Dermis microvascular lymphatic vessel endothelial cell (primary cell): ENCODE measurements at regions not wholly inside any gene's neighbourhood (a gene's known extent, or its start where the extent isn't known, plus 50 kb on each side); places are given as distances from the start of the nearest gene placed in this dataset.

Experiments used
- DNase-seq, 2 donors: peaks; one replicate each; pipeline versions ENCODE4 v3.0.0 to v3.0.0-alpha.2; 2010; ENCODE audit warnings: low read depth in 2 of 2

DNA sequence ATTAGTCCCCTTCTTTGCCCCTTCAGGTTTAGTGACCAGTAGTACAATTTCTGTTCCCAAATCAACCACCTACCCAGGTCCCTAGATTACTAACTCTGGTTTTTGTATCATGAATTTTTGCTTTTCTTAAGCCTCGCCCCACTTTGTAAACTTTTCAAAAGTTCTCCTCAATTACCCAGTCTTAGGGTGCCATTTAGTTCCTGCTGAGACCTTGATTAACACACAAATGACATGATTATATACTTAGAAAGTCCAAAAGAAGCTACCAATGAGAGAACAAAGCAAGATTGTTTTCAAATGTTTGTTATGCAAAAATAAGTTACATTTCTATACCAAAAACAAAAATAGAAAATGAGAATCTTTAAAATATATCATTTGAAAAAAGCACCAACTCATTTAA is 594.4 kb downstream of the SQOR start:
- DNase-seq, result no peak

DNA sequence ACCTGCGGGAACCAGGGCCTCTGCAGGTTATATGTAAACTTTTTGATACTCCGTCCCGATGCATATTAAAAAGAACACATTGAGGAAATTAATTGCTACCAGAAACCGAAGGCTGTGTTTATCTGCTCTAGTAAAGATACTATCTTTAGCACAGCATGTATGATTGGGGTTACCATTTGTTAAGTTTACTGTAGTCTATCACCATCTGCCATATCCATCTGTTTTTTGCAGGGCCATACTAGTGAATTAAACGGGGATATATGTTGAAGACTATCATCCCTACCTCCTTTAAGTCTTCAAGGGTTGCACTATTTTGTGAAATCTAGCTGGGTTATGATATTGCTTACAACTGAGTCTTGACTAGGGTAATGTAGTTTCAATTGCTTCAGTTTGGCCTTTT is 597.0 kb downstream of the SQOR start:
- DNase-seq, result no peak

DNA sequence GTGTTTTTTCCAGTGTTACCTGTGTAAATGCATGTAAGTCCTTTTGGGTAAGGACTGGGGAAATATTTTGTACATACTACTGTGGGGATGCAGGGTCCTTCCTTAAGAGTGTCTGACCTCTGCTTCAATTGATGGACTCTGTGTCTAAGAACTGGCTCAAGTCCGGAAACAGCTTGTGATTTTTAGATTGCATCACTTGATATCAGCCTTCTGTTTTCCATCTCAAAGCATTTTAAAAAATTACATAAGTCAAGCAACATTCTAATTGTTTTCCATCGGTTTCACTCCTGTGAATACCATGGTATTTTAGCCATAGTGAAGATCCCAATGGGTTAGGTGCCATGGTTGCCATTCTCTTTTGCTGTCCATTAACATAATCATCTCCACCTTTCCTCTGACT is 597.6 kb downstream of the SQOR start:
- no peak for DNase-seq

DNA sequence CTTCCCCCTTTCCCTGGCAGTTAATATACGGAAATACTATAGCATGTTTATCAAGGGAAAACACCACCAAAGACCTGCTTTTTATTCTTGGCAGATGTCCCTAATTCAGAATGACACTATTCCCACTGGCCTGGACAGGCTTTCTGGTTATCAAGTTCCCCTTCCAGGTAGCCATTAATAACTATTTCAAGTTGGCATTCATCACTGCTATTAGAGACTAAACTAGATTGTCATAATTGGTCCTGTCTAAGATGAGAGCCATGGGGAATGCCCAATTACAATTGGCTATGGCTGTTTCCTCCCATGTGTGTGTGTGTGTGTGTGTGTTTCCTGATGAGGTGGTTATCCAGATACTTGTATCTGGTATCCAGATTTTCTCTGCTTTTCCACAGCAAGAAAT is 608.1 kb downstream of the SQOR start:
- no peak for DNase-seq

DNA sequence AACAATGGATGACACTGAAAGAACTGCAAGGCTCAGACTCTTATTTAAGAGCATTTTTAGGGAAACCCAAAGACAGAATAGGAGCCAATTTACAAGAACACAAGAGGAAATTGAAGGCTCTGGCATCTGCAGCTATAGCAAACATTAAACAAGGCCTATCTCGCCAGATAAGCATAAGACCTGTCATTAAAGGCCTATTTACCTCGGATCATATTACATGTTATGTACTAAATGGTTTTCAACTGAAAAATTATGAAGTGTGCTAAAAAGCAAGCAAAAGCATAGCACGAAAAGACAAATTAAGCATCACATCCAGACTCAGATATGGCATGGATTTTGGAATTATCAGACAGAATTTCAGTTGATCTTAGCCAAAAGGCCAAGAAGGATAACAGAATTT is 617.1 kb downstream of the SQOR start:
- no peak for DNase-seq

DNA sequence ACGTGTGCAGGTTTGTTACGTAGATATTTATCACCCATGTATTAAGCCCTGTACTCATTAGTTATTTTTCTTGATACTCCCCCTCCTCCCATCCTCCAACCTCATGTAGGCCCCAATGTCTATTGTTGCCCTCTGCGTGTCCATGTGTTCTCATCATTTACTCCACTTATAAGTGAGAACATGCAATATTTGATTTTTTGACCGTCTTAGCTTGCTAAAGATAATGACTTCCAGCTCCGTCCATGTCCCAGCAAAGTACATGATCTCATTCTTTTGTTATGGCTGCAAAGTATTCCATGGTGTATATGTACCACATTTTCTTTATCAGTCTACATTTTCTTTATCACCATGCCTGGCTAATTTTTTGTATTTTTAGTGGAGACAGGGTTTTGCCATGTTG is 623.2 kb downstream of the SQOR start:
- no peak for DNase-seq

DNA sequence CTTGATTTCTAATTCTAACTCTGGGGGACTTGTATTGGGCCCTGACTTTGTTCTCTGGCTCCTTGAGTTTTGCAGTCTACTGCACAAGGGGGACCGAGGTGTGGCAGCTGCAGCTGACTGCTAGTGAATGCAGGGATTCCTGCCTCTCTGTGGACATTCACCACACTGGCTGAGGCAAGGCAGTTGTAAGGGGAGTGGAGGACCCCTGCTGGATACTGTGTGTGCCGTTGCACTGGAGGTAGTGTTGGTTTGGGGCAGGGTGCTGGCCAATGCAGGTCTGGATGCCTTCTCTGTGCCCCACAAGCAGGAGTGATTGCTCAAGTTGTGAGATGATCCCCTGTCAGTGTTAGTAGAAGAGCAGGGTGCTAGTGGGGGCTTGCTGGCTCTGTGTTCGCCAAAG is 626.1 kb downstream of the SQOR start:
- DNase-seq, result peak in 1 of 2 donors; percentile 2

DNA sequence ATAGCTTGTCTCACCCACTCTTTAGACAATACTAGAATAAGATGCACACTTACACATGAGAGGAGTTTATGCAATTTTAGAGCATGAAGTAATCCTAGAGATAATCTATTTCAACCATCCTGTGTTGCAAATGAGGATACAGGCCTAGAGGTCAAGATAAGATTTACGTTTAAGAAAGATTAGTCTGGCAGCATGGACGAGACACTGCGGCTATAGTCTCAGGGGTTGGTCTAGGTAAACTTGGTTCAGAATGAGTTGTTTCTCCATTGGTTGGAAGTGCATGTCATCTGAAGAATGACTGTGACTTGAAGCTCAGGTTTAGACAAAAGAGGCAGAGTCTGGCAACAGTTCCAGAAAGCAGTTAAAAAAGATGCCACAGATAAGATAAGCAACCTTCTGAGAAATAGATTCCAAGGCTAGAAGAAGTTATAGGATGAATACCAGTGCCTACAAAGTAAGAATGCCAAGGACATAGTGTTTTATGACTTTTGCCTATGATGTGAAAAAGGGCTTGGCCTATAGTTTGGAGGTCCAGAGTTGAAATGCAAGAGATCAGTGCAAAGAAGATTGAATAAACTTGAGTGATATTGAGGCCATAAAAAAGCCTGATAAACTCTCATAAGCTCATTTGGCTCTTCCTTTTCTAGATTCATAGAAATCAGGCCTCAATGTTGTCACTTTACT is 631.0 kb downstream of the SQOR start:
- no peak for DNase-seq

DNA sequence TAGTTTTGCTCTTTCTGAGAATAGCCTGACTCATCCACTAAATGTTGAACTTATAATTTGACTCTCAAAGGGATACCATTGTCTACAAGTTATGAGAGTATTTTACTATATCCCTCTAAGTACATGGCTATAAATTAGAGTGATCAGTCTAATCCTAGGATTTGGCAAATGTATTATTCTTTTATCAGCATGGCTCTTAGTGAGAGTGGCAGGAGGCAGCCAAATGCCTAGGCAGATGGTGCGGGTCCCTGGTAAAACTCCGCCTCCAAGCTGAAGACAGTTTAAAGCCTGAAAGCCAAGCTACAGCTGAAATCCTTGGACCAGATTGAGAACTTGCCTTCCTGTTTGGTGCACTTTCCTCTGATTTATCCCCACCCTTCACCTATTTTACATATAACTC is 631.8 kb downstream of the SQOR start:
- no peak for DNase-seq

DNA sequence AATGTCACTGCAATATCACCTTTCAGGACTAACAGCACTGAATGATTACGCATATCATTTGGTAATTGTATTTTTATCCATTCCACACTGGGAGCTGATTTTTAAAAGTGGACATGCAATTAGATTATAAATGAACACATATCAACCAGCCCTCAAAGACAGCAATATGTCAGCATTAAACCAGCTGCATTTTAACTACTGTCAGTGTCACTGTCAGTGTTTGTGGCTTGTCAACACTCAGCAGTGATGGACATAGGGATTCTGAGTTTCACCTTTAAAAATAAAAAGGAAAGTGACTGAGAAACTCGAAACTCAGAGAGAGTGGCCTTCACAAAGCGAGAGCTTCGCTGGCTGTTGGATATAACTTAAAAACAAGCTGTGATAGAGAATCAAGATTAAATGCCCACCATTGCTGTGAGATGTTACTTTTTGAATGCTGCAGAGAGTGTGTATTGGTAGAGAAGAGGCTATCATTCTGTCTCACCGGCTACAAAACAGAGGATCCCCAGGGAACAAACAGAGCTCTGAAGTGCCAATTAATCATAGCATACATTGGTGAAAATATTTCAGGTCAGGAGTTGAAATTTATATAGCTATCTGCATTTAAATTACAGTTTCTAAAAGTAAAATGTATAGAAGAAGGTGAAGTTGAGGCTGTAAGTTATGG is 635.8 kb downstream of the SQOR start:
- no peak for DNase-seq

DNA sequence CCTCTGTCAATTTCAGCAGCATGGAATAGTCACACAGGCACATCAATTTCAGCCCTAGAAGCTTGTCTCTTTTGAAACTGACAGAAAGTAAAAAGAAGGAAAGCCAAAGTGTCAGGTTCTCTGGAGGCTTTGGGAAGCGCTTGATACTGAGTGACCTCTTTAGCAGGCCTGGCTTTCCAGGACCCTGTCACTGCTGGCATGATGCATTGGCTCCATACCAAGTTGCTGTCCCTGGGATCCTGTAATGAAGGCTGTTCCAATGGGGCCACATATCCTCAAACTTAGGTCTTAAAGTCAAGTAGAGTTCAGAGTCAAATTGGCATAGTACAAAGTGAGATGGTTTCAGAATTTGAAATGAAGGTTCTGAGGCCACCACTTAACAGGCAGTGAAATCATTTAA is 640.9 kb downstream of the SQOR start:
- DNase-seq, result no peak

DNA sequence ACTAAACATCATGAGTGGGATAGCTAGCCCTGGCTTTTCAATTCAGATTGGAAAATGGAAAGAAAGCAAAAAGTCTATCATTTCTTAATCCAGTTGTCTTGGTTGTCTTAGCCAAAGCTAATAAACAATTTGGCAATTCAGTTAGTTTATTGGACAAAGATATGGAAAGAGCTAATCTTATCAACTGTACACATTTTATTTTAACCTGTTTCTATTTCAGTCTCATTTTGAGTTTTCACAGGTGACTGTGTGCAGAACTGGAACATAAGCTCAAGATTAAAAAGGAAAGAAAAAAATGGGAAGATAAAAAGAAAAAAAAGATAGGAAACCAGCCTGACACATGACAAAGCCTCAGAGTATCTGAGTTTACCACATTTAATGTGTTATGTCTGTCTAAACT is 642.6 kb downstream of the SQOR start:
- DNase-seq, result no peak

DNA sequence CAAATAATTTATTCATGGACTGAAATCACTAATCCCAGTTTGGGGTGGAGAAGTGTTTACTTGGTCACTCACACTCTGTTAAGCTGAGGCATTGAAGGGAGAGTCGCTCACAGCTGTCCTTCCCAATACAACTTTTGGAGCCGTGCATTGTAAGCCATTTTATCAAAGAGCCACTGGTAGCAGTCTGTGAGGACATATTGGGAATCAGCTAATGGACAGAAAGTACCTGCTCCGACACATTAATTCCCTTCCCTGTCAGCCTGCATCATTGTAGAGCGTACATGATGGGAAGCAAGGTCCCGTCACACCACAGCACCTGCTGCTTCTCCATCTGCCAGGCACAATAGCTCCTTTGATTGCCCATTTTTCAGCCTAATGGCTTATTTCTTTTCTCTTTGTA is 643.2 kb downstream of the SQOR start:
- DNase-seq, result no peak

DNA sequence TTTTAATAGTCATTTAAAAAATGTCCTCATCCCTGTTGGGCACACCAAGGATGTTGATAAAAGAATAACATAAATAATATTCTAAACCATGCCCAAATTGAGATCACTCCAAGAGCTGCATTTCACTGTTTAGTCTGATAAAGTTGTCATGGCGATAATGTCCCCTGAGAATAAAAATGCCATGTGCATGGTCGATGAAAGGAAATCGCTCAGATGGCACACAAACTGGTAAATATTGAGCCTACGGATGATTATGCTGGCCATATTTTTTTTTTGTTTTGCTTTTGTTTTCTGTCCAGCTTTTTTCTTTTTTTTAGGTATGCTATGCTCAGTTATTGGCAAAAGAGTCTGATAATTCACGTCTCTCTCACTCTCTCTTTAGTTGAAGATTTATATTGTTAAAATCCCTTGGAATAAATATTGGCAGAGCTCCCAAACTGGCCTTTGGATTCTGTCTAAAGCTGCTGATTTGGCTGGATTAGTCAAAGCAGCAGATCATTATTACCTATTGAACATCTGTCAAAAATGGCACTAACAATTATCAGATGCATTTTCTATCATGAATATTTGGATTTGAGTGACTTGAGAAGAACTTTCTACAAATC is 643.8 kb downstream of the SQOR start:
- DNase-seq, result no peak

DNA sequence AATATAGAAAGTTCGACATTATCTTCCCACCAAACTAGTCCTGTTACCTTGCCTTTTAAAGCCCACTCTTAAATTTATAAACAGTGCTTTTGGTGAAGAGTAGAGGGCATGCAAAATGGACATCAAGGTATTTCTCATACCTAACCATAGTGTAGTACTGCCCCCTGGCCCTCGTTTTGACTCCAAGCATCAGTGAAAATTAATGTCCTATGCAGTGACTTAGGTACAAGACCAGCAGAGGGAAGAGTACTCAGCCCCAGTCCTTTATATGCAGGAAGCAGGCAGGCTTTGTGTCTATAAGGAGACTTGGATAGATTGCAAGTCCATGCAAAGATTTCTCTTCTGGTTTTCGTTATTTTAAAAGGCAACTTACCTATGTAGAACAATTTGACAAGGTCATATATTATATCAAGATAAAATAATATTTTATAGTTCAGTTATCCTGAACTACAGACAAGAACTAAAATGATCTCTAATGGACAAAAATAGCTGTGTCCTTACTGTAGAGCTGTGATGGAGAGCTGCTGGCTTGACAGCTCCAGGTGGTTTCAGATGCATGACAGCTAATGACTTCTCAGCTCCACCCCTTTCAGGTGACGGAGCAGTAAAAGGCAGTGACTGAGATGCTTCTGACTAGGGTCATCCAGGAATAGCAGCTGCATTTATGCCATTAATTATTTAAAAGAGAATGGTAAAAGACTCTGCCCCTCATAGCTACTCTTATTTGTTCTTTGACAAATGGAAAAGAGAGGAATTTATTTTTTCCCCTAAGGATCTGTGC is 646.1 kb downstream of the SQOR start:
- peak; percentile 20 to 46 for DNase-seq

DNA sequence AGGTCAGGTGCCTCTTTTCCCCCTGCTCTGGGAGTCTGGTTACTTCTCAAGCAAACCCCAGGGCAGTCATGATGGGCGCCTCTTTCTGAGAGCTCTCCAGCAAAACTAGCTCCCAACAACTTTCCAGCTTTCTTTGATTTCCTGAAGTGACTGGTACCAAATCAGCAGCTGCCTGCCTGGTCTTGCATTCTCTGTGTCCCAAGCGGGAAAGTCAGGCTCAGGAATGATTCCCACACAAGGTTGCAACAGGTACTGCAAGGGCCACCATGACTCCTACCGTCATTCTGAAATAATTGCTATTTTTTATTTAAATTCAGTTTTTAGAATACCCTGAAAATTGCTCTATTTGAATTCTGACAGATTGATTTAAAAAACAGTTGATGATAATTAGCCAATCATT is 658.7 kb downstream of the SQOR start:
- no peak for DNase-seq

DNA sequence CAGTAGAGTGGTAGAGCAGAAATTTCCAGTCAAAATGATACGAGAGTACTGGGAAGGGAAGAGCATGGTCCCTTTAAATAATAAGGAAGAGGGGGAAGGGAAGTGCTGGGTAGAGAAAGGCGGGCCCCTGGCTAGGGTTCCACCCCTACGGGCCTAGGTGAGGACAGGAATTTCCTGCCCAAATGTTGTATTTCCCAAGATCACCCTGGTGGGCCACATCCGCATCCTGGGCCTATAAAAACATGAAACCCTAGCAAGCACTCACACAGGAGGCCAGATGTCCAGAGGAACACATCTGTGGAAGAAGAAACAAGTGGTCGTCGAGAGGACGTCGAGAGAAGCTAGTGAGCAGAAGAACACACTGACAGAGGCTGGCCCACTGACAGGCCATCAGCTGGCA is 661.2 kb downstream of the SQOR start:
- DNase-seq, result no peak

DNA sequence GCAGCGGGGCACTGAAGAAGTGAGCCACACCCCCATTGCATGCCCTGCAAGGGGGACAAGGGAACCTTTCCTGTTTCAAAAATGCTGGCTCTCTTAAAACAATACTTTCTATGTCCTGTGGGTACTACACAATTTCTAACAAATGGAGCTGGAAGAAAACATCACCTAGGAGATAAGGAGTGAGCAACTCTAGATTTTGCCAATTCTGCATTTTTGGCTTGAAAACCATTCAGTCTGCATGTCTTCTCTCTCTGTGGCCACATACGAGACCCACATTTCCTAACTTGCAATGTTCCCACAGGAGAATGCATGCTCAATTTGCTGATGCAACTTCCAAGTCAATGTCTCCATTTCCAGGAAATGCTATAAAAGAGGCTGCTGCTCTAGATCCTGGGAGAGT is 662.0 kb downstream of the SQOR start:
- DNase-seq, result no peak

DNA sequence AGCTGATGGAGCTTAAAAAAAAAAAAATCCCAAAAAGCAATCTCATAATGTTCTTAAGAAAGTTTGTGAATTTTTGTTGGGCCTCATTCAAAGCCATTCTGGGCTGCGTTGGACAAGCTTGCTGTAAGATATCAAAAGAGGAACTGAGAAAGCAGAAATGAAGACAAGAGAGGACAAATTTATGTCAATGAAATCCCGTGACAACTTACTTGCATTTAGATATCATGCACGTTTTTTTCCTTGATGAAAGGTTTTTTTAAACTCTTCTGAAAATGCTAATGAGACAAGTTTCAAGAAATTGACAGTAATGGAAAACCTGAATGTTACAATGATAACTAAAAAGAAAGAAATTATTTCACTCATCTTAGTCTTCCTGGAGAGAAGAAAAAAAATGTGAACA is 662.9 kb downstream of the SQOR start:
- DNase-seq, result no peak

DNA sequence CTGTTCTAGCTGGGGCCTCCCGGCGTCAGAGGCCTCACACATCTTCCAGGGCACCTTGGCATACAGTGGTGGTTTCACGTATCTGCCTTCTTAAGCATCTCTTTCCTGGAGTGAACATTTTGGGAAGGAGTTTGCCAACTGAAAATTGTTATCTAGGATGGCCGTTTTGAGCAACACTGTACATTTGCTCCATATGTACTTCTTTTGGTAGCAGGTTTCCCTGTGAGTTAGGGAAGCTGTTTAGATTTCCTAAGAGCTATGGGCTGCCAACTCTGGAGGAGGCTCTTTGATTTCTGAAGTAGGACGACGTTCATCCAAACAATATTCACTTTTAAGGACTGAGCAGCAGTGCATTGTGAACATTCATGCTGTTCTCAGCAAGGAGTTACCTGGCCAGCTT is 665.9 kb downstream of the SQOR start:
- no peak for DNase-seq

DNA sequence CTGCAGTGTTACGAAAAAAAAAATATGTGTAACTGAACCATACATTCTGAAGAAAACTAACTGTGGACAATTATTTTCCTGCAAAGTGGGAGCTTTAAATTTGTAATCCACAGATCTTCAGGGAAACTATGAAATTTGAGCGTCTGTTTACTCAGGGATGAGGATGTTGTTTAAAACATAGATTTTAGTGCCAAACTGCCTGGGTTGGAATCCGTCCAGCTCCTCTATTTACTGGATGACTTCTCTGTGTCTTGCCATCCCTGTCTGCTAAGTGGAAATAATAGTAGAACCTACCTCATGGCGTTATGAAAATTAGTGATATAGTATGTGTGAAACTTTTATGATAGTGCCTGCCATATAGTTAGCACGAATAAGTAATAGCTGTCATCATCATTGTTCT is 666.5 kb downstream of the SQOR start:
- DNase-seq, result no peak

DNA sequence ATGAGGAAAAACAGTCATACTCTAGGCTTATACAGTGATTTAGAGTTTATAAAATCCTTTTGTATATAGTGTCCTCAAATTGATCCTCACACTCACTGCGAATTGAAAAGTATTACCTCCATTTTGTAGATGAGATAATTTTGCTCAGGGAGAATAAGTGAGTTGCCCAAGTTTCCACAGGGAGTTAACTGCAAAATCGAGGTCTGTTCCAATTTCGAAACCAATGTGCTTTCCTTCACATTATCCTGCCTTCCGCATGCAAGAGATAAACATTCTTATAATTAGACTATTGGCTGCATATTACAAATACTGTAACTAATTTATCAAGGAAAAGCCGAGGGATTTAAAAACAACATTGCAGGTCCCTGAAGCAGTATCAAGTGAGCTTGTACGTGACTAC is 667.0 kb downstream of the SQOR start:
- no peak for DNase-seq

DNA sequence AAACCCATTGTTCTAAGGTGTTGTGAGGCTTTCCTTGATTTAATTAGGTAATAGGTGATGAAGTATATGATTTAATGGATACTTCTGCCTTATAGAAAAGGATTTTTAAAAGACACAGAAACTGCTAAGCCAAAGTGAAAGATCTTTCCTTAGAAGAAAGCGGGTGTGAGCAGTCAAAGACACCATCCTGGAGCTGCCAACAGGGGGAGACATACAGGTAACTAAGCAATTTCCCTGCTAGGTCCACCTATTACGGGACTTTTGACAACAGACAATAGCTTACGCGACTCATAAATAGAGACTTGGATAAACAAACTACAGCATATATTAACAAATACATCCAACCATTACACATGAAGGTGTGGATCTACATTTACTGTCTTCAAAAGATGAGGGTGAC is 669.5 kb downstream of the SQOR start:
- peak in 1 of 2 donors; percentile 27 for DNase-seq
